Fibroblast of lung (primary cell): ENCODE measurements at regions not wholly inside any gene's neighbourhood (a gene's known extent, or its start where the extent isn't known, plus 50 kb on each side); places are given as distances from the start of the nearest gene placed in this dataset.

Experiments used
- CTCF ChIP-seq, 2 donors: IDR thresholded peaks in 1 of 2; conservative IDR thresholded peaks in 1 of 2; 1 replicate in 1 of 2; 2 replicates in 1 of 2; pipeline ENCODE4 v1.5.1; 2011 to 2012; ENCODE audit warnings: low read length in 2 of 2, control low read depth in 1 of 2, inconsistent platforms in 1 of 2, low read depth in 1 of 2, mild to moderate bottlenecking in 1 of 2
- EZH2 ChIP-seq: IDR thresholded peaks from 2 replicates; pipeline ENCODE4 v1.5.1; 2012; ENCODE audit warnings: low read length, control low read depth, mild to moderate bottlenecking; ENCODE audit errors: missing control alignments

GRCh38 chr20:43375591-43375990, 82.1 kb upstream of the SRSF6 start:
- no peak for TF ChIP-seq CTCF (conservative IDR thresholded peaks at IDR 0.05 in 1 of 2, IDR thresholded peaks at IDR 0.05 in 1 of 2; ENCODE audit: low read depth in 1 of 2, low read length in 2 of 2)
- TF ChIP-seq EZH2, result no peak
